GM12873 (cell line): ENCODE measurements at regions not wholly inside any gene's neighbourhood (a gene's known extent, or its start where the extent isn't known, plus 50 kb on each side); places are given as distances from the start of the nearest gene placed in this dataset.

Source experiments
- TF ChIP-seq, protein P1 (sequence below): IDR thresholded peaks from 2 replicates; pipeline ENCODE4 v1.5.1; 2012; ENCODE audit warnings: low read depth, mild to moderate bottlenecking, moderate library complexity, low read length, control low read depth; ENCODE audit not compliant: insufficient read depth; ENCODE audit errors: missing control alignments

DNA sequence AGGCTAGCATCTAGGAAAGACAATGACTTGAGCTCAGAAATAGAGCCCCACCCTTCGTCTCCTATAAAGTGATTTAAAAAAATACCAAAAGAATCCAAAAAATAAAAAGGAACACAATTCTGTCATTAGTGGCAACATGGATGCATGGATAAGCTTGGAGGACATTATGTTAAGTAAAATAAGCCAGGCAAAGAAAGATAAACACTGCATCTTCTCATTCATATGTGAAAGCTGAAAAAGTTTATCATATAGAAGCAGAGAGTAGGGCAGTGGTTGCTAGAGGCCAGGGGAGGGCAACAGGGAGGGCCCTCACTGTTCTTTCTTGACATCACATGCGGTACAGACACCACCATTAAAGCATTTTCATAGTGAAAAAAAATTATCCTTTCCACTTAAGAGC lies 220.9 kb upstream of the TRPC7 start:
- TF ChIP-seq, protein P1, sequence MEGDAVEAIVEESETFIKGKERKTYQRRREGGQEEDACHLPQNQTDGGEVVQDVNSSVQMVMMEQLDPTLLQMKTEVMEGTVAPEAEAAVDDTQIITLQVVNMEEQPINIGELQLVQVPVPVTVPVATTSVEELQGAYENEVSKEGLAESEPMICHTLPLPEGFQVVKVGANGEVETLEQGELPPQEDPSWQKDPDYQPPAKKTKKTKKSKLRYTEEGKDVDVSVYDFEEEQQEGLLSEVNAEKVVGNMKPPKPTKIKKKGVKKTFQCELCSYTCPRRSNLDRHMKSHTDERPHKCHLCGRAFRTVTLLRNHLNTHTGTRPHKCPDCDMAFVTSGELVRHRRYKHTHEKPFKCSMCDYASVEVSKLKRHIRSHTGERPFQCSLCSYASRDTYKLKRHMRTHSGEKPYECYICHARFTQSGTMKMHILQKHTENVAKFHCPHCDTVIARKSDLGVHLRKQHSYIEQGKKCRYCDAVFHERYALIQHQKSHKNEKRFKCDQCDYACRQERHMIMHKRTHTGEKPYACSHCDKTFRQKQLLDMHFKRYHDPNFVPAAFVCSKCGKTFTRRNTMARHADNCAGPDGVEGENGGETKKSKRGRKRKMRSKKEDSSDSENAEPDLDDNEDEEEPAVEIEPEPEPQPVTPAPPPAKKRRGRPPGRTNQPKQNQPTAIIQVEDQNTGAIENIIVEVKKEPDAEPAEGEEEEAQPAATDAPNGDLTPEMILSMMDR, result no peak

DNA sequence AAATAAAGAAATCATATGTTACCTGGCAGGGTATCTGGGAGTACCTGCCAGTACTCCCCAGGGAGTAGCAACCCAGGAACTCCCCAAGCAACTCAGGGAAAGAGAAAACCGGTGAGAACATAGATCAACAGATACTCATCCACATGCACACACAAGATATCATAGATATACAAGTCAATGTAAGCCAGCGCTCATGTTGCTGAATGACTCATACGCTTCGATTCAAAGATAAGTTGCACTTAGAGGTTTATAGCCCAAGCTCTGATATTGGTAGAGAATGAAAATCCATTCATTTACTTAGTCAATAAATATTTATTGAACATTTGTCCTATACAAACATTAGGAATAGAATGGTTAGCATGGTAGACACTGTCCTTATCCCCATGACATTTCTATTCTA lies 219.1 kb upstream of the TRPC7 start:
- TF ChIP-seq, protein P1, result no peak

DNA sequence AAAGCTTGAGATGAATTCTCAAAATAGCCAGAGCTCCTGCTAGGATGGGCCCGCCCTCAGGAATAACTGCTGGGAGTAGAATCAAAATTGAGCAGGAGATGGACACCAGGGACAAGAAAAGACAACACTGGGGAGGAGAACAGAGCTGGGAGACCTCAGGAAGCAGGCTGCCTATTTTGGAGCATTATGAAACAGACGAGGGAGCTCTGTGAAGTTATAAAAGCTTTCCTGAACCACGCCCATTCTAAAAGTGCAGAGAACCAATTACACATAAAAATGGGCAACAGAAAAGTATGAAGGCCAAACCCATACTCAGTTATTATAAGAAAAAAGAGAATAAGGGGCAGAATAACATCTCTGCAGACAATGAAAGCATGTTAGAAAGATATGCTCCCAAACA lies 213.9 kb upstream of the TRPC7 start:
- TF ChIP-seq, protein P1, result no peak

DNA sequence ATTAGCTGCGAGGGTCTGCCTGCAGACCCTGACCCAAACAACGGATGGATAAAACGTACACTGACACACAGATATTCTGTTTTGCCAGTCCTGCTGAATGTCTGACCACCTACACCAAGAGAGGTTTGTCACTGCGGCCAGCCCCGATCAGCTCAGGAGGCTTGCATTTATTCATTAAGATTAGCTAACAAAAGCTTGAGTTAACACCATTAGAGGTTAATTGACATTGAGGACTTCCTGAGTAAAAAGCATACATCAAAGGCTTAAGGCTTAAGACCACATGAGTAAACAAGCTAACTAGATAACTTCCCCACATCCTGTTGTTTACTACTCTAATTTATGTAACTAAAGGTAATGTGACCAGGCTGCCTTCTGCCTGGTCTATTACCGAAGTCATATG lies 198.1 kb upstream of the TRPC7 start:
- TF ChIP-seq, protein P1, result no peak

DNA sequence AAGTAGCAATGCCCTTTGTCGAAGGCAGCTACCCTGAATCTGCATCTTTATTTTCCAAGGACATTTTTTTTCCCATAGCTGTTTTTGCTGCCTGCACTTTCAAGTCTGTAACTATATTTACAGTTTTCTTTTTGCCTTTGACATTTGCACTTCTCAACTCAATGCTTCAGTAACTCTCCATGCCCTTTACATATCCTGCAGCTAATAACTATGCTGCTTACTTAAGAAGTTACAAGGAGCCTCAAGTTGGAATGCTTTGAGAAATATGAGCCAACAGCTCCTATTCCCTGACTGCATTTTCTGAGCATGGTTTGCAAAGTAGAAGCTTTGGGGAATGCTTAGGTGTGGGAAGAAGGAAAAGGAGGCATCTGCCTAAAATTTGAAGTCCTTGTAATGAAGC lies 194.8 kb upstream of the TRPC7 start:
- TF ChIP-seq, protein P1, result no peak

DNA sequence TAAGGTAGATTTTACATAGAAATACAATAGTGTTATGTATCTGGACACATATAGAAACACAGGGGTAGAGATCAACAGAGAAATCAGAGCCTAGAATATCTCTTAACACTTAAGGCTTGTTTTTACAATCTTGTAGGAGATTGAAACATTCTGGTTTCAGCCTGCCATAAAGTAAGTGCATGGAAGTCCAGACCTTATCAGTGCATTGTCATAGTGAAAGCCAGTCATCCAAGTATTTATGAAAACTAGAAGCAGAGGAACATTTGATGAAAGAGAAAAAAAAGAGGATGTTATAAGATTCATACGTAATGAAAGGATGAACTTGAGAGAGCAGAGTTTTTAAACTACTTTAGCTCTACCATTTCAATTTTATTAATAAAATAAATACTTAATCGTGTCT lies 194.3 kb upstream of the TRPC7 start:
- TF ChIP-seq, protein P1, result no peak

DNA sequence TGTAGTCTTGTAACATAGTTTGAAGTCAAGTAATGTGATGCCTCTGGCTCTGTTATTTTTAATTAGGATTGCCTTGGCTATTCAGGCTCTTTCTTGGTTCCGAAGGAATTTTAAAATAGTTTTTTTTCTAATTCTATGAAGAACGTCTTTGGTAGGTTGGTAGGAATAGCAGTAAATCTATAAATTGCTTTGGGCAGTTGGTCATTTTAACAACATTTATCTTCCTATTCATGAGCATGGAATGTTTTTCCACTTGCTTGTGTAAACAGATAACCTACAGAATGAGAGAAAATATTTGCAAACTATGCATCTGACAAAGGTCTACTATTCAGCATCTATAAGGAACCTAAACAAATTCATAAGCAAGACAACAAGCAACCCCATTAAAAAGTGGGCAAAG lies 173.2 kb upstream of the TRPC7 start:
- TF ChIP-seq, protein P1, result no peak
